ENCODE measurements at regions not wholly inside any gene's neighbourhood (a gene's known extent, or its start where the extent isn't known, plus 50 kb on each side); places are given as distances from the start of the nearest gene placed in this dataset.

DNA sequence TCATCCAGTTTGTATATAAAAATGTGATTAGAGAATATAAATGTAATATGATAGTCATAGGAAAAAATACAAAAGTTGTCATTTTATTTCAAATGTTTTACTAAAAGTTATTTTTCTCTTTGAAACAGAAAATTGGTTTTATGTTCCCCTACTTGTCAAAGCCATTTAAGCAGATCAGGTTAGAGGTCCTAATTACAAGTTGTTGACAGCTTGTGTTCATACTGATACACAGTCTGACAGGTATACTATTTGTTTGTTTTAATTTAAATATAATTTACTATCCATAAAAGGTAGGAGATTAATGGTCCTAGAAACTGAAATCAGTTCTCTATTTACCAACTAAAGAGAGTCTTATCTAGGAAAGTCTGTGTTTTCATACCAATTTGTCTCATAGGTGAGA is 250.4 kb upstream of the TMEM161B start:
- TF ChIP-seq FOXK2 (IDR thresholded peaks at IDR 0.05): no peak
- no peak for TF ChIP-seq ARNT (IDR thresholded peaks at IDR 0.05)
- no peak for TF ChIP-seq FOXM1 (IDR thresholded peaks at IDR 0.05; ENCODE audit: borderline replicate concordance)
- no peak for TF ChIP-seq LEF1 (IDR thresholded peaks at IDR 0.05; ENCODE audit: borderline replicate concordance)
- TF ChIP-seq BHLHE40 (IDR thresholded peaks at IDR 0.05; ENCODE audit: borderline replicate concordance): no peak
- peak; percentile 87 for TF ChIP-seq PKNOX1 (IDR thresholded peaks at IDR 0.05)
- no peak for TF ChIP-seq NFRKB (IDR thresholded peaks at IDR 0.05)
- TF ChIP-seq SP1 (IDR thresholded peaks at IDR 0.05): no peak
- TF ChIP-seq ELF4 (IDR thresholded peaks at IDR 0.05): no peak
- no peak for TF ChIP-seq HDGF (IDR thresholded peaks at IDR 0.05; ENCODE audit: borderline replicate concordance)

Data from HEK293T (cell line).